Endothelial cell of umbilical vein (primary cell): ENCODE measurements at regions not wholly inside any gene's neighbourhood (a gene's known extent, or its start where the extent isn't known, plus 50 kb on each side); places are given as distances from the start of the nearest gene placed in this dataset.

ENCODE experiments used
- BruUV-seq: library from RNA; stranded (reverse); fragments of 400-500 nt; replicated peaks from 2 replicates; lab custom pipeline; 2021; lab: Mats Ljungman, UMichigan
- CTCF ChIA-PET: fragments of 300-600, 350-600 bp; sonication (Branson Sonifier 250); formaldehyde crosslinking; loops from one replicate; lab custom pipeline; 2021; ENCODE audit warnings: antibody characterized with exemption, inconsistent platforms; lab: Charles Lee
- POLR2A ChIA-PET: fragments of 300-600, 350-600 bp; sonication (Branson Sonifier 250); formaldehyde crosslinking; loops from one replicate; lab custom pipeline; 2021; ENCODE audit warnings: antibody characterized with exemption, inconsistent platforms; lab: Charles Lee
- DNase-seq: peaks from one replicate; pipeline ENCODE4 v3.0.0-alpha.2; 2011; ENCODE audit warnings: low read depth, low spot score
- FAIRE-seq: peaks from 2 replicates; lab custom pipeline; 2011; peaks lifted over from hg19 to GRCh38; lab: Jason Lieb, UNC
- H2AFZ ChIP-seq: 2 replicates; pipeline ENCODE4 v1.6.0; 2012; ENCODE audit warnings: low read depth, low read length, control low read depth, inconsistent platforms
- H3K27ac ChIP-seq: 2 replicates; pipeline ENCODE4 v1.5.1; 2011; ENCODE audit warnings: low read depth, mild to moderate bottlenecking, control low read depth, low read length, moderate library complexity; ENCODE audit not compliant: insufficient read depth
- H3K27me3 ChIP-seq, 2 experiments: 2 replicates each; pipeline versions ENCODE4 v1.6.0 to v1.6.1; 2011; ENCODE audit warnings: low read length in 2 of 2, mixed read lengths in 1 of 2; ENCODE audit not compliant: control insufficient read depth in 2 of 2, insufficient read depth in 2 of 2
- H3K36me3 ChIP-seq, 2 experiments: 2 replicates in 1 of 2; 3 replicates in 1 of 2; pipeline ENCODE4 v1.5.1; 2011; ENCODE audit warnings: low read length in 2 of 2, mild to moderate bottlenecking in 1 of 2, moderate library complexity in 1 of 2; ENCODE audit not compliant: control insufficient read depth in 2 of 2, insufficient read depth in 2 of 2; ENCODE audit errors: extremely low read depth in 1 of 2
- H3K4me1 ChIP-seq: 3 replicates; pipeline ENCODE4 v1.5.1; 2011; ENCODE audit warnings: mild to moderate bottlenecking, low read length; ENCODE audit not compliant: control insufficient read depth, insufficient read depth; ENCODE audit errors: extremely low read depth
- H3K4me2 ChIP-seq: 2 replicates; pipeline ENCODE4 v1.6.1; 2011; ENCODE audit warnings: low read length, control low read depth, mixed read lengths; ENCODE audit not compliant: insufficient read depth
- H3K4me3 ChIP-seq, 3 experiments: fragments of 200-600 bp in 1 of 3; sonication (generic), shearing (Covaris generic) in 1 of 3; replicated peaks in 1 of 3; 2 replicates each; pipeline ENCODE4 v1.5.1; 2011 to 2016; ENCODE audit warnings: control low read depth in 3 of 3, low read length in 3 of 3, mild to moderate bottlenecking in 2 of 3, inconsistent platforms in 1 of 3, low read depth in 1 of 3, moderate library complexity in 1 of 3; ENCODE audit not compliant: insufficient read depth in 1 of 3
- H3K79me2 ChIP-seq: 2 replicates; pipeline ENCODE4 v1.6.0; 2012; ENCODE audit warnings: low read length, inconsistent platforms; ENCODE audit not compliant: control insufficient read depth, insufficient read depth
- H3K9ac ChIP-seq: replicated peaks from 2 replicates; pipeline ENCODE3; 2011; ENCODE audit warnings: low read length, control low read depth; ENCODE audit not compliant: insufficient read depth; ENCODE audit errors: extremely low read depth
- H3K9me1 ChIP-seq: replicated peaks from 3 replicates; pipeline ENCODE4 v1.6.0; 2011; ENCODE audit warnings: mild to moderate bottlenecking, low read length; ENCODE audit not compliant: control insufficient read depth, insufficient read depth; ENCODE audit errors: extremely low read depth
- H3K9me3 ChIP-seq: replicated peaks from 2 replicates; pipeline ENCODE4 v1.5.1; 2012; ENCODE audit warnings: low read length, inconsistent platforms; ENCODE audit not compliant: control insufficient read depth, insufficient read depth
- H4K20me1 ChIP-seq: replicated peaks from 2 replicates; pipeline ENCODE3; 2011; ENCODE audit warnings: mild to moderate bottlenecking, low read length; ENCODE audit not compliant: control insufficient read depth, insufficient read depth; ENCODE audit errors: extremely low read depth
- EZH2 ChIP-seq: IDR thresholded peaks from 2 replicates; pipeline ENCODE4 v1.6.1; 2012; ENCODE audit warnings: borderline replicate concordance, low read depth, mild to moderate bottlenecking, moderate library complexity, low read length, inconsistent platforms; ENCODE audit not compliant: severe bottlenecking
- FOS ChIP-seq: IDR thresholded peaks from 2 replicates; pipeline ENCODE4 v1.6.1; 2011; ENCODE audit warnings: mild to moderate bottlenecking, low read length, moderate library complexity, borderline replicate concordance; ENCODE audit not compliant: insufficient read depth
- GATA2 ChIP-seq: IDR thresholded peaks from 2 replicates; pipeline ENCODE4 v1.7.0; 2011; ENCODE audit warnings: low read depth, mild to moderate bottlenecking, moderate library complexity, mixed read lengths, low read length; ENCODE audit not compliant: insufficient read length, insufficient read depth
- JUN ChIP-seq: IDR thresholded peaks from 2 replicates; pipeline ENCODE4 v1.6.1; 2011; ENCODE audit warnings: borderline replicate concordance, low read depth; ENCODE audit not compliant: insufficient read length, insufficient read depth
- MYC ChIP-seq: IDR thresholded peaks from one replicate; pipeline ENCODE4 v1.6.1; 2011; ENCODE audit warnings: mild to moderate bottlenecking, low read depth, low read length
- POLR2A ChIP-seq: IDR thresholded peaks from 2 replicates; pipeline ENCODE4 v1.6.1; 2012; ENCODE audit warnings: low read depth, mild to moderate bottlenecking, control low read depth, low read length
- POLR2AphosphoS5 ChIP-seq: IDR thresholded peaks from 2 replicates; pipeline ENCODE4 v1.6.1; 2012; ENCODE audit warnings: low read depth, mild to moderate bottlenecking, control low read depth, low read length, moderate library complexity; ENCODE audit not compliant: insufficient read depth
- dilution Hi-C: fragments of 300-500 bp; cut with MboI; formaldehyde crosslinking; loops from one replicate; pipeline ENCODE4 v1.15.0; 2019; ENCODE audit warnings: low sequenced_read_pairs; ENCODE audit not compliant: extremely low pct_ligation_motif_present
- intact Hi-C: fragments of 100-400 bp; cut with micrococcal nuclease; formaldehyde crosslinking; loops from one replicate; pipeline ENCODE4 v1.10.0; 2022
- TF ChIP-seq, protein P1 (sequence below): IDR thresholded peaks from 2 replicates; pipeline ENCODE4 v1.6.1; 2011; ENCODE audit not compliant: insufficient read depth, insufficient read length
- TF ChIP-seq, protein P2 (sequence below), 2 donors: IDR thresholded peaks; 1 replicate in 1 of 2; 2 replicates in 1 of 2; pipeline ENCODE4 v1.5.1; 2011; ENCODE audit warnings: low read length in 2 of 2, mild to moderate bottlenecking in 2 of 2, moderate library complexity in 2 of 2, control low read depth in 1 of 2, inconsistent platforms in 1 of 2, low read depth in 1 of 2; ENCODE audit not compliant: insufficient read depth in 1 of 2; ENCODE audit errors: extremely low read depth in 1 of 2

DNA sequence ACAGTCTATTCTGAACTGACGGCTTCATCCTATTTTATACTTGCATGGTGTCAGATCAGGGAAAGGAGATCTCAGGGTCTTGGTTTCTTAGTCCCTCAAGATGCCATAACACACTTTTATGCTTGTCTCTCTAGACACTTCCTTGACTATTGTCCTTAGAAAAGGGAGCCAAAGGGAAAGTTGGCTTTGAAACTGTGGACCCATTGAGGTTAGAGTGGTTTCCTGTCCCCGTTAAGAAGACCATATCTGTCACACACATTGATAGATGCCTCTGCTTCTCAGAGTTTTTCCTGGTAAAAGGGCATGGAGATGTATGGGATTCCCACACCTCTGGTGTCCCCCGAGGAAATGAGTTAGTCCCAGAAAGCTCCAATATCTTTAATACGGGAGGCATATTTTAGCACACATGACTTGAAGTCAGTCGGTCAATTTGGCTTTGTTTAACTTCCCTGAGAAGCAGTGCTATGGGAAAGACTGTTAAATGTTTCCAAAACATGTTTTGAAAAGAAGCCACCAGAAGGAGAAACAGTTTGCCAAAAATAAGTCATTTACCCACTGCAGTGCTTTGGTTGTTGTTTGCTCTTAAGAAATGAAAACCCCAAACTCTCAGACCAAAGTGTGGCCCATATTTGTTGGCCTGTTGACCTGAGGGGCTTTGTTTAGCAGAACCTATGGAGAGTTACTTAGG lies 133.4 kb upstream of the CXCR4 start:
- Histone ChIP-seq H3K79me2 (no peaks in the 10 kb centered on the region), H3K9me1 (no peaks in the 10 kb centered on the region), H4K20me1 (no peaks in the 10 kb centered on the region), H3K4me2 (no peak overlapping the region), H3K4me1 (peaks cover 2% of the 10 kb centered on the region), H3K27ac (no peak overlapping the region), H3K36me3 (no peaks in the 10 kb centered on the region), H3K9me3 (no peaks in the 10 kb centered on the region), H2AFZ (no peak overlapping the region), H3K9ac (no peak overlapping the region), H3K4me3 (no peak overlapping the region), H3K27me3 (peaks cover 4 to 10% of the 10 kb centered on the region in 2 experiments)
- CTCF ChIA-PET = no interaction called here
- no peak for FAIRE-seq
- BruUV-seq = no TSS peak
- intact Hi-C loops (no loop called here), dilution Hi-C loops (no loop called here)
- DNase-seq = no peak
- POLR2A ChIA-PET = no interaction called here
- TF ChIP-seq MYC = no peak
- TF ChIP-seq, protein P1, sequence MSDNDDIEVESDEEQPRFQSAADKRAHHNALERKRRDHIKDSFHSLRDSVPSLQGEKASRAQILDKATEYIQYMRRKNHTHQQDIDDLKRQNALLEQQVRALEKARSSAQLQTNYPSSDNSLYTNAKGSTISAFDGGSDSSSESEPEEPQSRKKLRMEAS = no peak
- no peak for TF ChIP-seq JUN
- TF ChIP-seq POLR2AphosphoS5 = no peak
- TF ChIP-seq EZH2 = no peak
- TF ChIP-seq FOS = no peak
- TF ChIP-seq GATA2 = no peak
- no peak for TF ChIP-seq POLR2A
- TF ChIP-seq, protein P2, sequence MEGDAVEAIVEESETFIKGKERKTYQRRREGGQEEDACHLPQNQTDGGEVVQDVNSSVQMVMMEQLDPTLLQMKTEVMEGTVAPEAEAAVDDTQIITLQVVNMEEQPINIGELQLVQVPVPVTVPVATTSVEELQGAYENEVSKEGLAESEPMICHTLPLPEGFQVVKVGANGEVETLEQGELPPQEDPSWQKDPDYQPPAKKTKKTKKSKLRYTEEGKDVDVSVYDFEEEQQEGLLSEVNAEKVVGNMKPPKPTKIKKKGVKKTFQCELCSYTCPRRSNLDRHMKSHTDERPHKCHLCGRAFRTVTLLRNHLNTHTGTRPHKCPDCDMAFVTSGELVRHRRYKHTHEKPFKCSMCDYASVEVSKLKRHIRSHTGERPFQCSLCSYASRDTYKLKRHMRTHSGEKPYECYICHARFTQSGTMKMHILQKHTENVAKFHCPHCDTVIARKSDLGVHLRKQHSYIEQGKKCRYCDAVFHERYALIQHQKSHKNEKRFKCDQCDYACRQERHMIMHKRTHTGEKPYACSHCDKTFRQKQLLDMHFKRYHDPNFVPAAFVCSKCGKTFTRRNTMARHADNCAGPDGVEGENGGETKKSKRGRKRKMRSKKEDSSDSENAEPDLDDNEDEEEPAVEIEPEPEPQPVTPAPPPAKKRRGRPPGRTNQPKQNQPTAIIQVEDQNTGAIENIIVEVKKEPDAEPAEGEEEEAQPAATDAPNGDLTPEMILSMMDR (IDR thresholded peaks at IDR 0.05; ENCODE audit: extremely low read depth in 1 of 2, insufficient read depth in 1 of 2, low read depth in 1 of 2, low read length in 2 of 2) = no peak
